Astrocyte of the spinal cord (primary cell): ENCODE measurements at regions not wholly inside any gene's neighbourhood (a gene's known extent, or its start where the extent isn't known, plus 50 kb on each side); places are given as distances from the start of the nearest gene placed in this dataset.

ENCODE experiments used
- DNase-seq: peaks from one replicate; pipeline ENCODE4 v3.0.0; 2011; ENCODE audit warnings: low read depth, low spot score
- H3K4me3 ChIP-seq: 2 replicates; pipeline ENCODE4 v1.5.1; 2011; ENCODE audit warnings: low read depth, mild to moderate bottlenecking, low read length, moderate library complexity
- in situ Hi-C: cut with HindIII; loops from 2 replicates; pipeline ENCODE4 v1.10.0; 2017; ENCODE audit warnings: low sequenced_read_pairs
- TF ChIP-seq, protein P1 (sequence below): IDR thresholded peaks from 2 replicates; pipeline ENCODE4 v1.5.1; 2012; ENCODE audit warnings: low read depth, mild to moderate bottlenecking, low read length, inconsistent platforms

DNA sequence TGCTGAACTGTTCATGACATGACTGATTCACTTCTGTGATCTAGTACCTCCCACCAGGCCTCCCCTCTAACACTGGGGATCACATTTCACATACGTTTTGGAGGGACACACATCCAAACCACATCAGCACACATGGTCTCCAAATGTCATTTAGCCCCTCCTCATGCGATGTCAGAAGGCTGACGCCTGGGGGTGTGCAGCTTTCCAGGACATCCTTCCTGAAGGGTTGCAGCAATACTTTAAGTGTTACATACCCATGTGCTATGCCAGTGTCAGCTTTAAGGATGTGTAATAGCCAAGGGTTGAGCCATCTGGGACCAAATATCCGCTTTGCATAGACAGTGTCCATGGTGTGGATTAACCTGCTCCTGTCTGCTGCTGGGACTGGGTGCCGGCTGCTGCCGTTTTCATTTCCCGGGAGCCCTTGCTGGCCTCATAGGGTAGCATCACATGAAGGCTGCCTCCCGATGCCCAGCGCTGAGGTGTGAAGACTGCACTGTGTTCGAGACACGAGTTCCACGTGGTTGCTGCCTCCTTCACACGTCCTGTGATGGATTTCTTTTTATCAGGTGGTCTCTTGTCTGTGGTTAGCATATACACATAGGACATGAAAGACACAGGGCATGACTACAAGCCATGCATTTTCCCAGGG, 219.0 kb downstream of the THBS2 start:
- in situ Hi-C loops = no loop called here

DNA sequence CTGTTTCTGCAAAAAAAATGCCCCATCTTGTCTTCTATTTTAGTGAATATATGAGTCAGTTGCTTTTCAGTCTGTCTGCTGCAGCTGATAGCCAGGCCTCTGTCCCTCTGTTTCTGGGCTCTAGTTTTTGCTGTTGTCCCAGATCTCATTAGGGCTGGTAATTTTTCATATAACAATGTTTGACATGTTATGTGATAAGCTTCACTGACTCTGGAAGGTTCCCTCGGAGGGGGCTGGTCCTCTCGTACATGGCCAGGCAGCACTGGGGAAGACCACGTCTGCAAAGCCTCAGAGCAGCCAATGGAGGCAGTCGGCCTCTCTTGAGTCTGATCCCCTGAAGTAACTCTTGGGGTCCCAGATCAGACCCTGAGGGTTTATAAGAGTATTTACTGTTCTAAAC, 223.8 kb downstream of the THBS2 start:
- H3K4me3 ChIP-seq = no peak overlapping the region
- in situ Hi-C loops = no loop called here
- no peak for DNase-seq
- TF ChIP-seq, protein P1, sequence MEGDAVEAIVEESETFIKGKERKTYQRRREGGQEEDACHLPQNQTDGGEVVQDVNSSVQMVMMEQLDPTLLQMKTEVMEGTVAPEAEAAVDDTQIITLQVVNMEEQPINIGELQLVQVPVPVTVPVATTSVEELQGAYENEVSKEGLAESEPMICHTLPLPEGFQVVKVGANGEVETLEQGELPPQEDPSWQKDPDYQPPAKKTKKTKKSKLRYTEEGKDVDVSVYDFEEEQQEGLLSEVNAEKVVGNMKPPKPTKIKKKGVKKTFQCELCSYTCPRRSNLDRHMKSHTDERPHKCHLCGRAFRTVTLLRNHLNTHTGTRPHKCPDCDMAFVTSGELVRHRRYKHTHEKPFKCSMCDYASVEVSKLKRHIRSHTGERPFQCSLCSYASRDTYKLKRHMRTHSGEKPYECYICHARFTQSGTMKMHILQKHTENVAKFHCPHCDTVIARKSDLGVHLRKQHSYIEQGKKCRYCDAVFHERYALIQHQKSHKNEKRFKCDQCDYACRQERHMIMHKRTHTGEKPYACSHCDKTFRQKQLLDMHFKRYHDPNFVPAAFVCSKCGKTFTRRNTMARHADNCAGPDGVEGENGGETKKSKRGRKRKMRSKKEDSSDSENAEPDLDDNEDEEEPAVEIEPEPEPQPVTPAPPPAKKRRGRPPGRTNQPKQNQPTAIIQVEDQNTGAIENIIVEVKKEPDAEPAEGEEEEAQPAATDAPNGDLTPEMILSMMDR = no peak

More for the DNA sequence above, 219.0 kb downstream of the THBS2 start:
- DNase-seq = no peak
- H3K4me3 ChIP-seq = no peak overlapping the region
- TF ChIP-seq, protein P1 = no peak

DNA sequence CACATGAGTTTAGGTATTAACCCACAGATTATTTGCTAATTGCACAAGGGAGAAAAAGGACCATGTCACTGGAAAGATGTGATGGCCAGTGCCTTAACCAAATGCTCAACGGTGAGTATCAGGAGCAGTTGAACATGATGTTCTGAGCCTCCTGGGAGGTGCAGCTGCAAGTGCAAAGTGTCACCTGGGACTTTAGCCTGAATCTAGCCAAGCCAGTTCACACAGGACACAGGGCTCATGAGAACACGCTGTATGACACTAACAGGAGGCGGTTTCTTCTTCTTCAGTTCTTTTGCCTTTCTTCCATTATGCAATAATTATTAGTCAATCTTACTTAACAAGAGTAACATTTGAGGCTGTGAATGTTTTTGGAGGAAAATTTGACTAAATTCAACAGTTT, 225.3 kb downstream of the THBS2 start:
- DNase-seq = no peak
- H3K4me3 ChIP-seq = no peak overlapping the region
- TF ChIP-seq, protein P1 = no peak
- in situ Hi-C loops = no loop called here

DNA sequence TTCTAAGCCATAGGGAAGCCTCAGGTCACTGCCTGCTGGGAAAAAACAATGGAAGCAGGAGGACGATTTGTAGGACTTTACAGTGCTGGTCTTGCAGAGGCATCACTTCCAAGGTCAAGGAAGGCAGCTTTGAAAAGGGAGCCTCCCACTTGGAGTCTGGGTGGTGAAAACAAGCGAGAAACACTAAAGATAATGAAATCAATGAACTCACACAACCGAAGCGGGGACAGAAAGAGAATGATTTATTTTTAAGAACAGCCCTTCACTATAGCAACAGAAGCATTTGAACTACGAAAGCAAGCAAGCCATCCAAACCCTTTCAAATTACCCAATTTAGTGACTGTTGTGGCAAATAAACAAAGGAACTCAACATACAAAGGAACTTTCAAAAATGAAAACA, 227.5 kb downstream of the THBS2 start:
- H3K4me3 ChIP-seq = no peak overlapping the region
- TF ChIP-seq, protein P1 = no peak
- in situ Hi-C loops = no loop called here
- no peak for DNase-seq

DNA sequence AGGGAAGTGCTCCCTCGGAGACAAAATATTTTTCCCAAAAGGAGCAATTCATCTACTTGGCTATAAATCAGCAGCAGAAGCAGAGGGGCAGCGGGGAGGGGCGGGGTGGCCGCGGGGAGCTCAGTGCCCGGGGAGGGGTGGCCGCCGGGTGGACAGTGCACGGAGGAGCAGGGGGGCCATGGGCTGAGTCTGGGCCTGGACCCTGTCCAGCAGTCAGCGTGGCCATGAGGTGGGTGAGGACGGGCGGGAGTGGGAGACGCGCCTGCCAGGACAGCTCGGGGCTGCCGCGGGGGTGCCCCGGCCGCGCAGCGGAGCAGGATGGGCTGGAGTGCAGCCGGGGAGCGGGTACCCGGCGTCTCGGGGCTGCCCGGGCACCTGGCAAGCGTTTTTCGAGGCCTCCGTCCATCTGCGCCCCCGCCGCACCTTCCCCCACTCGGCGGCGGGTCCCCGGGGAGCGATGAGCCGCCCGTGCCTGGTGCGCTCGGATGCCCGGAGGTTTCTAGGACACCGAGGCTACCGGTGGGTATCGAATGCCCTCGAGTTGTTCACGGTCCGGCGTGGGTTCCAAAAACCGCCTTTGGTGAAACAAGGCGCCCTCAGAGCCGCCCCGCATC, 229.5 kb downstream of the THBS2 start:
- H3K4me3 ChIP-seq = no peak overlapping the region
- in situ Hi-C loops = no loop called here
- TF ChIP-seq, protein P1 = no peak
- no peak for DNase-seq

DNA sequence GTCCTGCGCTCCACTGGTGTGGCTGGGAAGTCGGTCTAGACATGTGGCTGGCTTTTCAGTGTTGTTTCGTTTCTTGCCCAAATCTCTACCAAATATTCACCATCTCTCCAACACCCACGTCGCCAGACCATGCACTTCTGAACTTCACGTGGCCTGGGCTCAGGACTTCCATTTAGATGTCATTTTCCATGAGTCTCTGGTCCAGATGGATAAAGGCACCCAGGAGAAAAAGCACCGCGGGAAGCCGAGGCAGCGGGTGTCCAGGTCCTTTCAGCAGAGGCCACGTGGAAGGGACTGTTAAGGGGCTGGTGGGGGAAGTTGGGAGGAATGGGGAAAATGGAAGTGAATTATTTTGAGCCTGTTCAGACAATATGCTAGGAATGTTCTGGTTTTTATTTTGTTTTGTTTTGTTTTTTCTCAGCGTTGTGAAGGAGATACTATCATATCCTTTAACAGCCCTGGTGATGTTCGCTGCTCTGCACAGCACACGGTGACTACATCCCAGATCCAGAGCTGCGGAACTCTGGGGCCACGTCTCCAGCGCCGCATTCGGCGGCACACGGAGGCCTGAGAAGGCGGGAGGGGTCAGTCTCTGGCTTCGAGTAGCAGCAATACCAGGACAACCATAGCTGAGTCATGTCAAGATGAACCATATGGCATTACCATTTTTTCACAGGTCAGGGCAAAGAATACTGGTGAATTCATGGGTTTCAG, 230.3 kb downstream of the THBS2 start:
- in situ Hi-C loops = no loop called here
- no peak overlapping the region for H3K4me3 ChIP-seq
- TF ChIP-seq, protein P1 = no peak
- no peak for DNase-seq
